Central memory CD4-positive, alpha-beta T cell (primary cell): ENCODE measurements at regions not wholly inside any gene's neighbourhood (a gene's known extent, or its start where the extent isn't known, plus 50 kb on each side); places are given as distances from the start of the nearest gene placed in this dataset.
"Not testable (repeated sequence)": the region's sequence is repeated elsewhere in the genome, so short reads cannot be mapped to it uniquely, and the experiment has no call there.

Experiments
- DNase-seq: peaks from one replicate; pipeline ENCODE4 v3.0.0; 2022

GRCh38 chr7:9082203-9082602 is 648.8 kb downstream of the NXPH1 start:
- DNase-seq: no peak

- DNase-seq: no peak
Measured at GRCh38 chr7:9083837-9084236, 650.4 kb downstream of the NXPH1 start.

GRCh38 chr7:9091282-9091681 is 657.9 kb downstream of the NXPH1 start:
- DNase-seq: no peak

- DNase-seq: no peak
Measured at GRCh38 chr7:9097565-9098060, 664.2 kb downstream of the NXPH1 start.

DNA sequence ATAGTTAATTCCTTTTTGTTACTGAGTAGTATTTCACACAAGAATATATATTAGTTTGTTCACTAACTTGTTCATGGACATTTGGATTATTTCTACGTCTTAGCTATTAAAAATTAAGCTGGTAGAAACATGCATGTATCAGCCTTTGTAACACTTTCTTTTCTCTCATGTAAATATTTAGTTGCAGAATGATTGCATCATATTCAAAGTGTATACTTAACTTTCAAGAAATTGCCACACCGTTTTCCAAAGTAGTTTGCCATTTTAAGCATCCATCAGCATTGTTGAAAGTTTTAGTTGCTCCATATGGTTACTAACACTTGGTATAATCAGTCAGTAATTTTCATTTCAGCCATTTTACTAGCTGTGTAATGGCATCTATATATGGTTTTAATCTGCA is 666.9 kb downstream of the NXPH1 start:
- DNase-seq: no peak

GRCh38 chr7:9102846-9103245 is 669.4 kb downstream of the NXPH1 start:
- no peak for DNase-seq

DNA sequence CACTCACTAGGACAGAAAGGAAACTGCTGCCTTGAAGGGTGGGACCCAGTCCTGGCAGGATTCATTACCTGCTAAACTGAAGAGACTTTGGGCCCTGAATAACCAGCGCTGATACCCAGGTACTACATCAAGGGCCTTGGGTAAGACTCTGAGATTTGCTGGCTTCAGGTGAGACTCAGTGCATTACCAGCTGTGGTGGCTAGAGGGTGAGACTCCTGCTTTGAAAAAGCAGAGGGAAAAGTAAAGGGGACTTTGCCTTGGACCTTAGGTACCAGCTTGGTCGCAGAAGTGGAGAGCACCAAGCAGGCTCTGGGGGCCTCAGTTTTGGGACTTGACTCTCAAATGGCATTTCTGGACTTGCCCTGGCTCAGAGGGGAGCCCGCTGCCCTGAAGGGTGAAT is 673.3 kb downstream of the NXPH1 start:
- no peak for DNase-seq

DNA sequence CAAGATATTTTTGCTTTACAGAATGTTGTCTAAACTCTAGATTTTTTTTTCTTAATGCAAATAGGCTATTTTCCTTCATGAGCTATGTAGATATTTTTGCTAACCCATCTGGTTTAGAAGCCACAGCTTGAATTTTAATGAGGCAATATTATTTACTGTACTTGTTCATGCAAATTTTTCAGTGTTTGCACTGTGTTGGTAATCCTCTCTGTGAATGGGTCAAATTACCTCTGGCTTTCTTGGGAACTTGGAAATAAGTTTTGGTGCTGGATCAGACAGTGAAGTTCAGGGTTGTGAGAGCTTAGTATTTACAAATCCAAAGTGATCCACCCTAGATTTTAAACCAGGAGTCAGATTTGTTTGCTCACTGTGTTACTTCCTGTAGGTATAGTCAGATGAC is 686.9 kb downstream of the NXPH1 start:
- DNase-seq: no peak

DNA sequence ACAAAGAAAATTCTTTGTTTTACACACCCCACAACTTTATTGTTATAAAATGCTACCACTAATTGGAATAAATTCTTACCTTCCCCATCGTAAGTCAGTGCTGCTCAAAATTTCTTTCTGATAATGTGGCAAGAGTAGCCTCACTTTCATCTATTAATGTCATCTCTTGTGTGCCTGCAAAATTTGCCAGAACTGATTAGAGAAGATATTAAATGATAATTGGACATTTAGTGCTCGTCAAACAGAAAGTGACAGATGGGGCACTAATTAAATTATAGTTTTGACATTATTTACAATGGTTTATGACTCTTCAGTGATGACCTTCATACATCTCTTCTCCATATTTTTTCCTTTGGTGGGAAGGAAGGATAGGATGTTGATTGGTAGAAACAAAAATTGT is 690.9 kb downstream of the NXPH1 start:
- DNase-seq: no peak

DNA sequence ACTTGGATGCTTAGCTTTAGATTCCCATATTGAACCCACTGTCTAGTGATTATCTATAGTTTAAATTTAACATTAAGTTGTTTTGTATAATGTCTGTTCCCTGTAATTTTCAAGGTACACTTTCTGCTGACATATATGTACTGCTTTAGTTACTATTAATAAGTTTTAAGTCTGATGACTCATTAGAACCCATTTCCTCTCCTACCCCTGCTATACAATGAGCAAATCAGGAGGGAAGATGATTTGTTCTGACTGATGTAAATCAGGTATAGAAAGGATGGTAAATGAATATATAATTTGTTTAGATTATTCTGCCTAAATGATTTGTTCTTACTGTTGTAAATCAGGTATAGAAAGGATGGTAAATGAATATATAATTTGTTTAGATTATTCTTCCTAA is 691.8 kb downstream of the NXPH1 start:
- DNase-seq: no peak

DNA sequence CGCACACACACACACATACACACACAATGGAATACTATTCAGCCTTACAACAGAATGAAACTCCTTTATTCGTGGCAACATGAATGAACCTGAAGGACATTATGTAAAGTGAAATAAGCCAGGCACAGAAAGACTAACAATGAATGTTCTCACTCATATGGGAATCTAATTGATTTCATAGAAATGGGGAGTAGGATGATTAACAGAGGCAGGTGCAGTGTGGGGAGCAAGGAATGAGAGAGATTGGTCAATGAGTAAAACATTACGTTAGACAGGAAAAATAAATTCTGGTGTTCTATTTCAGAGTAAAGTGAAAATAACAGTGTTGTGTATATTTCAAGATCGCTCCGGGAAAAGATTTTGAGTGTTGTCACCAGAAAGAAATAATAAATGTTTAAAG is 694.5 kb downstream of the NXPH1 start:
- no peak for DNase-seq

DNA sequence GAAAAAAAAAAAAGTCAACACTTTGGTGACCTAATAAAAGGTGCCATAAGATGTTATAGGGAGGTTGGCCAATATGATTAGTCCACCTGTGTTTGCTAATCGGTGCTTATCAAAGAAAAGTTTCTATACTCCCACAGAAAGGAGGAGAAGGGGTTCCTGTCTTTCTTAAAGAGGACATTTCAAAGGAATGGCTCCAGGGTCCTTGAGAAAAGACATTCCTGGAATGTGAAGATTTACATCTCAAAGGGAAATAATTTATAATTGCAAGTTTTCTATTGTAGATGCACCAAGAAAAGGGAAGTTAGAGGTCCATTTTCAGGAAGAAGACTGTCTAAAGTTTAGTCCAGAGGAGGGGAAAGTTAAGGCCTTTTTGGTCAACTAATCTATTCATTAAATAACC is 715.3 kb downstream of the NXPH1 start:
- no peak for DNase-seq

- no peak for DNase-seq
Measured at GRCh38 chr7:9149499-9150082, 716.2 kb downstream of the NXPH1 start.

DNA sequence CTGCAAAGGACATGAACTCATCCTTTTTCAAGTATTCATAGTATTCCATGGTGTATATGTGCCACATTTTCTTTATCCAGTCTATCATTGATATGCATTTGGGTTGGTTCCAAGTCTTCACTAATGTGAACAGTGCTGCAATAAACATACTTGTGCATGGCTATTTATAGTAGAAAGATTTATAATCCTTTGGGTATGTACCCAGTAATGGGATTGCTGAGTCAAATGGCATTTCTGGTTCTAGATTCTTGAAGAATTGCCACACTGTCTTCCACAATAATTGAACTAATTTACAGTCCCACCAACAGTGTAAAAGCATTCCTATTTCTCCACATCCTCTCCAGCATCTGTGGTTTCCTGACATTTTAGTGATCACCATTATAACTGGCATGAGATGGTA is 730.3 kb downstream of the NXPH1 start:
- DNase-seq: not testable (repeated sequence)

DNA sequence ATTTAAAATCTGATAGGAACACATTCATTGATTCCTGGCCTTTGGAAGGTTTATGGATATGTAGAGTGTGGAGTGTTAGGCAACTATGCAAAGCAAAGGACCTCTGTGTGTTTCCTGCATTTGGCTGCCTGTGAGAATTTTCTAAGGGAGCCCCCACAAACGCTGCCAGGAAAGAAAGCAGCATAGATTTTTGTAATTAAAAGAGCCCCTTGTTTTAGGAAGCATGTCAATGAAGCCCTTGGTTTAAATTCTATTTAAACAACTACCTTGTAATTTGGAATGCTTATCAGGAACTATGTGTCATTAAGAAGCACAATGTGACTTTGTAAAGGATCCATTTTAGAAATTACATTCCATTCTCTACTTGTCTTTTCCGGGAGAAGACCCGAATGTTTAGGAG is 742.5 kb downstream of the NXPH1 start:
- DNase-seq: no peak

GRCh38 chr7:9181356-9181755 is 747.9 kb downstream of the NXPH1 start:
- no peak for DNase-seq

DNA sequence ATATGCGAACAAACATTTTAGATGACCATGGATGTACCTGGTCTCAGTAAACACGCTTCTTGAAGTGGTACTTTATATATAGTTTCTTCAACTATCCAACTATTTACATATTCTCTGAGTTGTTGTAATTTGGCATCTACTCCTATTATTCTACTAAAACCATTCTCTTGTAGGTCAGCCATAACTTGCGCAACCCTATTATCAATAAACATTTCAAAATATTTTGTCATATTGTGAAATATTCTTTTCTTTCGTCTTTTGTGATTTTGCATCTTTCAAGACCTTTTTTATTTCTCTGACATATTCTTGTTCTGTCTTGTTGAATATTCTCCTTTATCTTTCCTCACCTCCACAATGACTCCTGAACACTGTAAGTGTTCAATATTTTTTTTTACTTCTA is 753.3 kb downstream of the NXPH1 start:
- no peak for DNase-seq

DNA sequence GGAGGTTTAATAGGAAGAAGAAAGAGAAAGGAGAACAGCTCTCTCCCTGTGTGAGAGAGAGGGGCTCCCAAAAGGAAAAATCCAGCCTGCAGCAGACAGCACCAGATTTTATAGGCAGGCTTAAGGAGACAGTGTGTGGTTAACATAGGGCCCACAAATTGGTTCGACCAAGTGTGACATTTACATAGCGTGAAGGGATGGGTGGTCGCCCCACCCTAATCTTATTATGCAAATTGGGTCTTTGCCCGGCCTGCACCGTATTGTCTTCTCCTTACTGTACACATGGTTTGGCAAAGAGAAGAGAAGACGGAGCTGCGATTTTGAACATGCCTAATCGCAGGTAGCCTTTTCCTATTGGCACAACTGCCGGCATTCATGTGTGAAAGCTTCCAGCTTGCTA is 756.3 kb downstream of the NXPH1 start:
- DNase-seq: no peak

DNA sequence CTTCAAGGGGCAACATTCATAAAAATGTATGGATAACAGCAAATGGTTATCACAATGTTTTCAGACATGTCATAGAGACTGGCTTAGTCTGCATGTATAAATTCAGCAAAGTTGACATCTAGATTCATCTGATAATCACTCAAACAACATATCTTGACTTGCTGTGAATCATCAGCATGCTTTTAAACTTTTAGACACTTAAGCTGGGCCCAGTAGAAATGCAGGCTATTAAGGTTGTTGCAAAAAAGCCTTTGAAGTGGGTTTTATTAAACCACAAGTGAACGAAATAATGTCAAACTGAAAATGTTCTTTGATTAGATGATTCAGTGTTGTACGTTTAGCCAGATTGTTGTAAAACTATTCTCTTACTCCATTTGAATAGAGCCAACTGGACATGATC is 759.6 kb downstream of the NXPH1 start:
- no peak for DNase-seq

DNA sequence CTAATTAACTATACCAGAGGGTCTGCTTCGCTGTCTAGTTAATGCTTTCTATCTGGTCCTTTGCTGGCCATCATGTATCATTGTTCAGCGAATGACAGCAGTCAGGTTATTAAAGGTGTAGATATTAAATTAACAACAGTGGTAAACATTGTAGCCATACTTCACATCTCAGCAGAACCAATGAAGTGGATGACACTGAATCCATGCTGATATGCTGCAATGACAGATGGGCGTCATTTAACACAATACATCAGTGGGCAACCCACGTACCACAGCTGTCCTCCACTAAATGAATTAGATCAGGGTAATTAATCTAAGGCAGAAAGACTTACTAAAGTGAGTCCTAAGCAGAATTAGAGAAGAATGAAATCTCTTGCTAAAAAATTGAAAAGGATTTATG is 767.2 kb downstream of the NXPH1 start:
- DNase-seq: no peak

- no peak for DNase-seq
Measured at GRCh38 chr7:9201928-9202327, 768.5 kb downstream of the NXPH1 start.

DNA sequence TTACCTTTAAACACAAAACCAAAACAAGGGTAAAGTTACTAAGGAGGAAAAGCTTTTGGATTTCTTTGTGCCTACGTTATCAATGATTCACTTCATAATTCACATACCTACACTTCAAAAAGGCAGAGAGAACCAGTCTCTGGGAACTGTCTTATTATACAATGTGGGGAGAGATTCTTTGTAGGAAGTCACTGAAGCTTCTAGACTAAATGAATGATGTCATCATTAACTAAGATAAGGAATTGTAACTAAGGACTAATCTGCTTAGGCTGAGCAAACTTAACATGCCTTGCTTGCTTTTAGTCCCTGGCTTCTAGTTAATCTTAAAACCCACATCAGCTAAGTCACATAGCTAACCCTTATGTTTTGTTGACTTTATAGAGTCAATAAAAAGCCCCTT is 771.2 kb downstream of the NXPH1 start:
- no peak for DNase-seq

- no peak for DNase-seq
Measured at GRCh38 chr7:9210114-9210513, 776.7 kb downstream of the NXPH1 start.

- no peak for DNase-seq
Measured at GRCh38 chr7:9217204-9217603, 783.8 kb downstream of the NXPH1 start.

GRCh38 chr7:9226500-9226899 is 793.1 kb downstream of the NXPH1 start:
- DNase-seq: no peak
